ENCODE measurements at regions not wholly inside any gene's neighbourhood (a gene's known extent, or its start where the extent isn't known, plus 50 kb on each side); places are given as distances from the start of the nearest gene placed in this dataset.

GRCh38 chr15:31228980-31229826 lies 97.4 kb upstream of the KLF13 start:
- FAIRE-seq (peak; percentile 7), DNase-seq (ENCODE audit: low read depth, low spot score) (peak; percentile 91), ATAC-seq (peak; percentile 83)
- in situ Hi-C loops (cut with MboI), result loop anchor here (5.0 kb wide), 1 partner anchor 103 kb away; no protein-coding TSS in a partner anchor
- Histone ChIP-seq H2AFZ (ENCODE audit: control insufficient read depth, low read depth, low read length) (peak overlapping the region; percentile 17; the same call in 1 of the 2 replicates), H3K9me3 (replicated peaks; ENCODE audit: control insufficient read depth, insufficient read depth, low read length) (no peaks in the 10 kb centered on the region), H3K9ac (ENCODE audit: control insufficient read depth, insufficient read depth, low read length) (peak overlapping the region; percentile 93), H3K27me3 (replicated peaks in 1 of 2; ENCODE audit: control insufficient read depth in 2 of 2, insufficient read depth in 2 of 2, low read length in 1 of 2) (no peaks in the 10 kb centered on the region), H4K20me1 (ENCODE audit: control insufficient read depth, insufficient read depth) (no peaks in the 10 kb centered on the region), H3K4me2 (ENCODE audit: control insufficient read depth, insufficient read depth) (peak overlapping the region; percentile 99), H3K4me3 (peak overlapping the region; percentile 86), H3K36me3 (ENCODE audit: control insufficient read depth in 2 of 2, insufficient read depth in 2 of 2, low read length in 1 of 2) (peaks cover 0 to 3% of the 10 kb centered on the region in 2 experiments; a peak in 1 of 4 replicates), H3K4me1 (ENCODE audit: control insufficient read depth, insufficient read depth, low read length) (peaks cover 37% of the 10 kb centered on the region), H3K79me2 (ENCODE audit: control insufficient read depth, insufficient read depth, low read length) (peaks cover 42% of the 10 kb centered on the region), H3K27ac (ENCODE audit: control insufficient read depth, insufficient read depth) (peak overlapping the region; percentile 80)
- POLR2A ChIA-PET, result interaction anchor here (0.5 to 6.7 kb wide), 17 partner anchors 9 to 1924 kb away, joined by 3 to 111 read pairs (median 5); partner anchors contain the start of gene KLF13
- WGBS (ENCODE audit: insufficient coverage, insufficient replicate concordance, low lambda C conversion rate, missing lambda C conversion rate), result 2% methylated on average over 8 of the region's 8 CpGs
- CTCF ChIA-PET, result interaction anchor here (0.6 to 5.8 kb wide), 15 partner anchors 12 to 338 kb away, joined by 3 to 66 read pairs (median 5); no protein-coding TSS in a partner anchor
- intact Hi-C loops (cut with micrococcal nuclease; ENCODE audit: unreplicated experiment), result loop anchor here (1.0 to 5.0 kb wide), 3 partner anchors 34 to 208 kb away; partner anchors contain the start of gene KLF13
- SMC1A ChIA-PET (ENCODE audit: uncharacterized antibody, unreplicated experiment), result interaction anchor here (0.8 to 8.6 kb wide), 22 partner anchors 8 to 258 kb away, joined by 3 to 152 read pairs (median 5); partner anchors contain the start of gene KLF13
- RAD21 ChIA-PET (ENCODE audit: unreplicated experiment), result interaction anchor here (0.7 to 9.7 kb wide), 19 partner anchors 12 to 278 kb away, joined by 3 to 169 read pairs (median 6); partner anchors contain the start of gene KLF13
- no TSS peak for BruUV-seq (replicated peaks)
- TF ChIP-seq MTA3 (IDR thresholded peaks at IDR 0.05; ENCODE audit: borderline replicate concordance, low read length) (no peak), MXI1 (IDR thresholded peaks at IDR 0.05; ENCODE audit: low read depth, low read length) (peak; percentile 34; the same call in 1 of the 2 replicates), BCL11A (IDR thresholded peaks at IDR 0.05; ENCODE audit: low read depth, low read length) (0 out of 2 replicates have a peak, but pooled peaks have one; percentile 5), TAF1 (IDR thresholded peaks at IDR 0.05; ENCODE audit: borderline replicate concordance, low read depth, low read length) (peak; percentile 54; the same call in 1 of the 2 replicates), BACH1 (IDR thresholded peaks at IDR 0.05; ENCODE audit: borderline replicate concordance) (peak; percentile 67; the same call in 1 of the 2 replicates), PAX5 (IDR thresholded peaks at IDR 0.05; ENCODE audit: borderline replicate concordance, low read depth, low read length) (0 out of 2 replicates have a peak, but pooled peaks have one; percentile 12), HSF1 (IDR thresholded peaks at IDR 0.05; ENCODE audit: low read depth, low read length) (no peak), POU2F2 (IDR thresholded peaks at IDR 0.05; ENCODE audit: borderline replicate concordance, low read depth, low read length) (peak; percentile 55; the same call in 1 of the 3 replicates), MTA2 (IDR thresholded peaks at IDR 0.05; ENCODE audit: low read depth) (peak; percentile 38; the same call in 1 of the 2 replicates), NBN (IDR thresholded peaks at IDR 0.05) (peak; percentile 81), TCF12 (IDR thresholded peaks at IDR 0.05; ENCODE audit: low read depth, low read length) (peak; percentile 17; the same call in 1 of the 2 replicates), HDGF (IDR thresholded peaks at IDR 0.05) (peak; percentile 83; the same call in 1 of the 2 replicates), CBX3 (IDR thresholded peaks at IDR 0.05; ENCODE audit: borderline replicate concordance, low read depth) (no peak), CHD2 (IDR thresholded peaks at IDR 0.05; ENCODE audit: borderline replicate concordance, low read depth, low read length) (peak; percentile 38; the same call in 1 of the 2 replicates), NFYB (IDR thresholded peaks at IDR 0.05; ENCODE audit: insufficient read depth, low read depth, low read length) (peak; percentile 60; the same call in 1 of the 2 replicates), SMARCA5 (IDR thresholded peaks at IDR 0.05) (no peak), DPF2 (IDR thresholded peaks at IDR 0.05) (0 out of 2 replicates have a peak, but pooled peaks have one; percentile 31), POLR2AphosphoS5 (IDR thresholded peaks at IDR 0.05; ENCODE audit: low read length) (peak; percentile 94), LARP7 (IDR thresholded peaks at IDR 0.05) (0 out of 2 replicates have a peak, but pooled peaks have one; percentile 52)
- TF ChIP-seq, protein P1, sequence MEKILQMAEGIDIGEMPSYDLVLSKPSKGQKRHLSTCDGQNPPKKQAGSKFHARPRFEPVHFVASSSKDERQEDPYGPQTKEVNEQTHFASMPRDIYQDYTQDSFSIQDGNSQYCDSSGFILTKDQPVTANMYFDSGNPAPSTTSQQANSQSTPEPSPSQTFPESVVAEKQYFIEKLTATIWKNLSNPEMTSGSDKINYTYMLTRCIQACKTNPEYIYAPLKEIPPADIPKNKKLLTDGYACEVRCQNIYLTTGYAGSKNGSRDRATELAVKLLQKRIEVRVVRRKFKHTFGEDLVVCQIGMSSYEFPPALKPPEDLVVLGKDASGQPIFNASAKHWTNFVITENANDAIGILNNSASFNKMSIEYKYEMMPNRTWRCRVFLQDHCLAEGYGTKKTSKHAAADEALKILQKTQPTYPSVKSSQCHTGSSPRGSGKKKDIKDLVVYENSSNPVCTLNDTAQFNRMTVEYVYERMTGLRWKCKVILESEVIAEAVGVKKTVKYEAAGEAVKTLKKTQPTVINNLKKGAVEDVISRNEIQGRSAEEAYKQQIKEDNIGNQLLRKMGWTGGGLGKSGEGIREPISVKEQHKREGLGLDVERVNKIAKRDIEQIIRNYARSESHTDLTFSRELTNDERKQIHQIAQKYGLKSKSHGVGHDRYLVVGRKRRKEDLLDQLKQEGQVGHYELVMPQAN (conservative IDR thresholded peaks at IDR 0.05), result 0 out of 2 replicates have a peak, but pooled peaks have one; percentile 43
- TF ChIP-seq, protein P2, sequence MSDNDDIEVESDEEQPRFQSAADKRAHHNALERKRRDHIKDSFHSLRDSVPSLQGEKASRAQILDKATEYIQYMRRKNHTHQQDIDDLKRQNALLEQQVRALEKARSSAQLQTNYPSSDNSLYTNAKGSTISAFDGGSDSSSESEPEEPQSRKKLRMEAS (IDR thresholded peaks at IDR 0.05; ENCODE audit: low read depth, low read length), result no peak; the same call in 1 of the 2 replicates
